ENCODE measurements at regions not wholly inside any gene's neighbourhood (a gene's known extent, or its start where the extent isn't known, plus 50 kb on each side); places are given as distances from the start of the nearest gene placed in this dataset.

DNA sequence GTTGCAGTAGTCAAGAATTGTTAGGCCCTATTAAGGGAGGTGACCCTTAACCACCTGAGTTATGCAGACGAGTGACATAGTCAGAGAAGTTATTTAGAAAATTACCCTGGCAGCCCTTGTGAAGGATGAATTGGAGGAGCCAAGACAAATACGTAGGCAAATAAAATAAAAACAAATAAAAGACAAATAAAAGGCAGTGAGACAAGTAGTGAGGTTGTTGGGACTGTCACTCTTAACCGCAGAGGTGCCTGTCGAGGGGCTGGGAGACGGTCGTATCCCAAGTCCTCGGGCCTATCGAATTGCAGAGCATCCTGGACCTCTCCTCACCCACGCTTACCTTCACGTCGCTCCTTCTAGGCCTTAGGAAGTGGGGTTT lies 58.0 kb upstream of the ZC4H2 start:
- TF ChIP-seq, protein P1, sequence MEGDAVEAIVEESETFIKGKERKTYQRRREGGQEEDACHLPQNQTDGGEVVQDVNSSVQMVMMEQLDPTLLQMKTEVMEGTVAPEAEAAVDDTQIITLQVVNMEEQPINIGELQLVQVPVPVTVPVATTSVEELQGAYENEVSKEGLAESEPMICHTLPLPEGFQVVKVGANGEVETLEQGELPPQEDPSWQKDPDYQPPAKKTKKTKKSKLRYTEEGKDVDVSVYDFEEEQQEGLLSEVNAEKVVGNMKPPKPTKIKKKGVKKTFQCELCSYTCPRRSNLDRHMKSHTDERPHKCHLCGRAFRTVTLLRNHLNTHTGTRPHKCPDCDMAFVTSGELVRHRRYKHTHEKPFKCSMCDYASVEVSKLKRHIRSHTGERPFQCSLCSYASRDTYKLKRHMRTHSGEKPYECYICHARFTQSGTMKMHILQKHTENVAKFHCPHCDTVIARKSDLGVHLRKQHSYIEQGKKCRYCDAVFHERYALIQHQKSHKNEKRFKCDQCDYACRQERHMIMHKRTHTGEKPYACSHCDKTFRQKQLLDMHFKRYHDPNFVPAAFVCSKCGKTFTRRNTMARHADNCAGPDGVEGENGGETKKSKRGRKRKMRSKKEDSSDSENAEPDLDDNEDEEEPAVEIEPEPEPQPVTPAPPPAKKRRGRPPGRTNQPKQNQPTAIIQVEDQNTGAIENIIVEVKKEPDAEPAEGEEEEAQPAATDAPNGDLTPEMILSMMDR (IDR thresholded peaks at IDR 0.05; ENCODE audit: low read length): no peak
- no peak for TF ChIP-seq EZH2 (IDR thresholded peaks at IDR 0.05; ENCODE audit: borderline replicate concordance, low read length)
